ENCODE measurements at regions not wholly inside any gene's neighbourhood (a gene's known extent, or its start where the extent isn't known, plus 50 kb on each side); places are given as distances from the start of the nearest gene placed in this dataset.

- H3K79me2 ChIP-seq (ENCODE audit: insufficient read depth, low read length) = no peaks in the 10 kb centered on the region
- H3K27ac ChIP-seq (ENCODE audit: low read depth, low read length) = no peak overlapping the region
- no peak overlapping the region for H2AFZ ChIP-seq (ENCODE audit: low read depth, low read length, severe bottlenecking)
- TF ChIP-seq, protein P1, sequence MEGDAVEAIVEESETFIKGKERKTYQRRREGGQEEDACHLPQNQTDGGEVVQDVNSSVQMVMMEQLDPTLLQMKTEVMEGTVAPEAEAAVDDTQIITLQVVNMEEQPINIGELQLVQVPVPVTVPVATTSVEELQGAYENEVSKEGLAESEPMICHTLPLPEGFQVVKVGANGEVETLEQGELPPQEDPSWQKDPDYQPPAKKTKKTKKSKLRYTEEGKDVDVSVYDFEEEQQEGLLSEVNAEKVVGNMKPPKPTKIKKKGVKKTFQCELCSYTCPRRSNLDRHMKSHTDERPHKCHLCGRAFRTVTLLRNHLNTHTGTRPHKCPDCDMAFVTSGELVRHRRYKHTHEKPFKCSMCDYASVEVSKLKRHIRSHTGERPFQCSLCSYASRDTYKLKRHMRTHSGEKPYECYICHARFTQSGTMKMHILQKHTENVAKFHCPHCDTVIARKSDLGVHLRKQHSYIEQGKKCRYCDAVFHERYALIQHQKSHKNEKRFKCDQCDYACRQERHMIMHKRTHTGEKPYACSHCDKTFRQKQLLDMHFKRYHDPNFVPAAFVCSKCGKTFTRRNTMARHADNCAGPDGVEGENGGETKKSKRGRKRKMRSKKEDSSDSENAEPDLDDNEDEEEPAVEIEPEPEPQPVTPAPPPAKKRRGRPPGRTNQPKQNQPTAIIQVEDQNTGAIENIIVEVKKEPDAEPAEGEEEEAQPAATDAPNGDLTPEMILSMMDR (IDR thresholded peaks at IDR 0.05; ENCODE audit: insufficient read depth, low read length, poor library complexity, severe bottlenecking) = no peak
- TF ChIP-seq EZH2phosphoT487 (conservative IDR thresholded peaks at IDR 0.05; ENCODE audit: low read length) = no peak
- no peaks in the 10 kb centered on the region for H3K9me2 ChIP-seq (replicated peaks; ENCODE audit: insufficient read depth, low read length)
- H3K27me3 ChIP-seq (ENCODE audit: low read length) = no peaks in the 10 kb centered on the region
- no peak overlapping the region for H3K4me3 ChIP-seq (ENCODE audit: insufficient read depth, low read length, poor library complexity, severe bottlenecking)
- no peaks in the 10 kb centered on the region for H4K20me1 ChIP-seq (ENCODE audit: low read depth, low read length)
- H3K36me3 ChIP-seq (ENCODE audit: low read length) = no peaks in the 10 kb centered on the region
- no peaks in the 10 kb centered on the region for H3K9me3 ChIP-seq (ENCODE audit: insufficient read depth, low read length)
- no peak overlapping the region for H3K9ac ChIP-seq (ENCODE audit: low read length)
- H3K4me2 ChIP-seq (ENCODE audit: low read depth, low read length, poor library complexity, severe bottlenecking) = no peak overlapping the region
- no peaks in the 10 kb centered on the region for H3F3A ChIP-seq (ENCODE audit: insufficient read depth)
Measured at GRCh38 chr2:101577173-101577572, 102.3 kb upstream of the RFX8 start.

- Histone ChIP-seq H3K9me3 (ENCODE audit: insufficient read depth, low read length) (no peaks in the 10 kb centered on the region), H3K9ac (ENCODE audit: low read length) (no peak overlapping the region), H4K20me1 (ENCODE audit: low read depth, low read length) (no peaks in the 10 kb centered on the region), H3F3A (ENCODE audit: insufficient read depth) (no peaks in the 10 kb centered on the region), H2AFZ (ENCODE audit: low read depth, low read length, severe bottlenecking) (no peak overlapping the region), H3K27me3 (ENCODE audit: low read length) (no peaks in the 10 kb centered on the region), H3K4me2 (ENCODE audit: low read depth, low read length, poor library complexity, severe bottlenecking) (no peak overlapping the region), H3K9me2 (replicated peaks; ENCODE audit: insufficient read depth, low read length) (no peaks in the 10 kb centered on the region), H3K79me2 (ENCODE audit: insufficient read depth, low read length) (no peaks in the 10 kb centered on the region), H3K4me3 (ENCODE audit: insufficient read depth, low read length, poor library complexity, severe bottlenecking) (no peak overlapping the region), H3K27ac (ENCODE audit: low read depth, low read length) (no peak overlapping the region), H3K36me3 (ENCODE audit: low read length) (no peaks in the 10 kb centered on the region)
- TF ChIP-seq, protein P1 (IDR thresholded peaks at IDR 0.05; ENCODE audit: insufficient read depth, low read length, poor library complexity, severe bottlenecking) = no peak
- no peak for TF ChIP-seq EZH2phosphoT487 (conservative IDR thresholded peaks at IDR 0.05; ENCODE audit: low read length)
Measured at GRCh38 chr2:101574622-101575021, 99.7 kb upstream of the RFX8 start.

DNA sequence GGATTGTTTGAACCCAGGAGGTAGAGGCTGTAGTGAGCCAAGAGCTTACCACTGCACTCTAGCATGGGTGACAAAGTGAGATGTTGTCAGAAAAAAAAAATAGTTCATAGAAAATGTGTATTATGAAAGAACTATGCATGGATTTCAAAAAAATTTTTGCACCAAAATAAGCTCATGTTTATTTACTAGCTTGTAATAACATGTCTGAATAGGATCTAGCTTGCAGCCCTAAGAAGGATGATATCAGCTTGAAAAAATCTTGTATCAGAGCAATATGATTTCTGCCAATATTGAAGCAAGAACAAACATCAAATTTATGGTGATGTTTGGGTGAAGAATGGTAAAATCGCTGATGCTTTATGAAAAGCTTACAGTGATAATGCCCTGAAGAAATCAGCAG is 97.0 kb upstream of the RFX8 start:
- TF ChIP-seq, protein P1 (IDR thresholded peaks at IDR 0.05; ENCODE audit: insufficient read depth, low read length, poor library complexity, severe bottlenecking) = no peak
- TF ChIP-seq EZH2phosphoT487 (conservative IDR thresholded peaks at IDR 0.05; ENCODE audit: low read length) = no peak
- Histone ChIP-seq H3K9me2 (replicated peaks; ENCODE audit: insufficient read depth, low read length) (no peaks in the 10 kb centered on the region), H3K36me3 (ENCODE audit: low read length) (no peaks in the 10 kb centered on the region)

More for the DNA sequence above, 97.0 kb upstream of the RFX8 start:
- Histone ChIP-seq H3K4me3 (ENCODE audit: insufficient read depth, low read length, poor library complexity, severe bottlenecking) (no peak overlapping the region), H3K79me2 (ENCODE audit: insufficient read depth, low read length) (no peaks in the 10 kb centered on the region), H3K9ac (ENCODE audit: low read length) (no peak overlapping the region), H3K4me2 (ENCODE audit: low read depth, low read length, poor library complexity, severe bottlenecking) (no peak overlapping the region), H2AFZ (ENCODE audit: low read depth, low read length, severe bottlenecking) (no peak overlapping the region), H3K9me3 (ENCODE audit: insufficient read depth, low read length) (no peaks in the 10 kb centered on the region), H3K27me3 (ENCODE audit: low read length) (no peaks in the 10 kb centered on the region), H4K20me1 (ENCODE audit: low read depth, low read length) (no peaks in the 10 kb centered on the region), H3K27ac (ENCODE audit: low read depth, low read length) (no peak overlapping the region), H3F3A (ENCODE audit: insufficient read depth) (no peaks in the 10 kb centered on the region)
